ENCODE measurements at regions not wholly inside any gene's neighbourhood (a gene's known extent, or its start where the extent isn't known, plus 50 kb on each side); places are given as distances from the start of the nearest gene placed in this dataset.
"Not testable (repeated sequence)": the region's sequence is repeated elsewhere in the genome, so short reads cannot be mapped to it uniquely, and the experiment has no call there.

GRCh38 chr10:33478089-33478674 lies 143.7 kb upstream of the NRP1 start:
- TF ChIP-seq, protein P1, sequence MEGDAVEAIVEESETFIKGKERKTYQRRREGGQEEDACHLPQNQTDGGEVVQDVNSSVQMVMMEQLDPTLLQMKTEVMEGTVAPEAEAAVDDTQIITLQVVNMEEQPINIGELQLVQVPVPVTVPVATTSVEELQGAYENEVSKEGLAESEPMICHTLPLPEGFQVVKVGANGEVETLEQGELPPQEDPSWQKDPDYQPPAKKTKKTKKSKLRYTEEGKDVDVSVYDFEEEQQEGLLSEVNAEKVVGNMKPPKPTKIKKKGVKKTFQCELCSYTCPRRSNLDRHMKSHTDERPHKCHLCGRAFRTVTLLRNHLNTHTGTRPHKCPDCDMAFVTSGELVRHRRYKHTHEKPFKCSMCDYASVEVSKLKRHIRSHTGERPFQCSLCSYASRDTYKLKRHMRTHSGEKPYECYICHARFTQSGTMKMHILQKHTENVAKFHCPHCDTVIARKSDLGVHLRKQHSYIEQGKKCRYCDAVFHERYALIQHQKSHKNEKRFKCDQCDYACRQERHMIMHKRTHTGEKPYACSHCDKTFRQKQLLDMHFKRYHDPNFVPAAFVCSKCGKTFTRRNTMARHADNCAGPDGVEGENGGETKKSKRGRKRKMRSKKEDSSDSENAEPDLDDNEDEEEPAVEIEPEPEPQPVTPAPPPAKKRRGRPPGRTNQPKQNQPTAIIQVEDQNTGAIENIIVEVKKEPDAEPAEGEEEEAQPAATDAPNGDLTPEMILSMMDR (IDR thresholded peaks at IDR 0.05) = no peak
- no peak overlapping the region for H3K4me3 ChIP-seq
- no peak for DNase-seq (ENCODE audit: low spot score)
- no peaks in the 10 kb centered on the region for H3K27me3 ChIP-seq
- no peaks in the 10 kb centered on the region for H3K4me1 ChIP-seq
- no peaks in the 10 kb centered on the region for H3K9me3 ChIP-seq
- no peak overlapping the region for H3K27ac ChIP-seq
- H3K36me3 ChIP-seq = no peaks in the 10 kb centered on the region

- no peaks in the 10 kb centered on the region for H3K36me3 ChIP-seq
- no peaks in the 10 kb centered on the region for H3K9me3 ChIP-seq
- no peak for DNase-seq (ENCODE audit: low spot score)
- no peaks in the 10 kb centered on the region for H3K27me3 ChIP-seq
- H3K4me1 ChIP-seq = no peaks in the 10 kb centered on the region
- no peak overlapping the region for H3K27ac ChIP-seq
- H3K4me3 ChIP-seq = no peak overlapping the region
- TF ChIP-seq, protein P1 (IDR thresholded peaks at IDR 0.05) = no peak
Observed at GRCh38 chr10:33477291-33478088, 143.0 kb upstream of the NRP1 start.

GRCh38 chr10:33476757-33477273 lies 142.3 kb upstream of the NRP1 start:
- TF ChIP-seq, protein P1 (IDR thresholded peaks at IDR 0.05) = no peak
- H3K9me3 ChIP-seq = no peaks in the 10 kb centered on the region
- H3K27ac ChIP-seq = no peak overlapping the region
- H3K36me3 ChIP-seq = no peaks in the 10 kb centered on the region
- H3K4me3 ChIP-seq = no peak overlapping the region
- H3K27me3 ChIP-seq = no peaks in the 10 kb centered on the region
- H3K4me1 ChIP-seq = no peaks in the 10 kb centered on the region
- DNase-seq (ENCODE audit: low spot score) = no peak

DNA sequence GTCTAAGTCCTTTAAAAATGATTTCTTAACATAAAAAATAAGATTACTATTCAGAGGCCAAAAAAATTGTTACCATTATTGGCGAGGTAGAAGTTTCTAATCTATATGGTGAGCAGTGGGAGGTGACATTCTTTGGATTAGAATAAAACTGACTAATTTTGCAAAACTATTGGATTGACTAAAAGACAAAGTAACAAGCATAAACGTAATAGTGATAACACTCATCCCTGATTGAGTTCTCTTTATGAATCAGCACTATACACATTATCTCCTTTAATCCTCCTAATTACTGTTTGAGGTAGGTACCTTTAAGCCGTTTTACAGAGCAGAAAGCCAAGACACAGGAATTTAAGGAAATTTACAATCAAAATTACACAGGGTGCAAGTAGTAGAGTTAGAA lies 139.2 kb upstream of the NRP1 start:
- Histone ChIP-seq H3K9me3 (no peaks in the 10 kb centered on the region), H3K27me3 (no peaks in the 10 kb centered on the region), H3K36me3 (no peaks in the 10 kb centered on the region), H3K4me1 (no peaks in the 10 kb centered on the region), H3K27ac (no peak overlapping the region), H3K4me3 (no peak overlapping the region)
- DNase-seq (ENCODE audit: low spot score) = no peak
- TF ChIP-seq, protein P1 (IDR thresholded peaks at IDR 0.05) = no peak

DNA sequence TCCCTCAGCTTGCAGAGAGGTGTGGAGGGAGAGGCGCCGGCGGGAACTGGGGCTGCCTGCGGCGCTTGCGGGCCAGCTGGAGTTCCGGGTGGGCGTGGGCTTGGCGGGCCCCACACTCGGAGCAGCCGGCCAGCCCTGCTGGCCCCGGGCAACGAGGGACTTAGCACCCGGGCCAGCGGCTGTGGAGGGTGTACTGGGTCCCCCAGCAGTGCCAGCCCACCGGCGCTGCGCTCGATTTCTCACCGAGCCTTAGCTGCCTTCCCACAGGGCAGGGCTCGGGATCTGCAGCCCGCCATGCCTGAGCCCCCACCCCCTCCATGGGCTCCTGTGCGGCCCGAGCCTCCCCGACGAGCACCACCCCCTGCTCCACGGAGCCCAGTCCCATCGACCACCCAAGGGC lies 133.5 kb upstream of the NRP1 start:
- H3K36me3 ChIP-seq; H3K4me3 ChIP-seq; H3K9me3 ChIP-seq; H3K4me1 ChIP-seq; H3K27me3 ChIP-seq; H3K27ac ChIP-seq; DNase-seq (ENCODE audit: low spot score): not testable (repeated sequence)

GRCh38 chr10:33465747-33466146 lies 131.3 kb upstream of the NRP1 start:
- TF ChIP-seq, protein P1 (IDR thresholded peaks at IDR 0.05) = no peak

More at GRCh38 chr10:33465747-33466146, 131.3 kb upstream of the NRP1 start:
- peaks cover 0 to 9% of the 10 kb centered on the region in 2 donors for H3K4me1 ChIP-seq
- H3K36me3 ChIP-seq = no peaks in the 10 kb centered on the region
- no peaks in the 10 kb centered on the region for H3K27me3 ChIP-seq
- H3K4me3 ChIP-seq = no peak overlapping the region
- no peaks in the 10 kb centered on the region for H3K9me3 ChIP-seq
- no peak for DNase-seq (ENCODE audit: low spot score)
- no peak overlapping the region for H3K27ac ChIP-seq

Data from right atrium auricular region (tissue), 2 donors.